ENCODE measurements at regions not wholly inside any gene's neighbourhood (a gene's known extent, or its start where the extent isn't known, plus 50 kb on each side); places are given as distances from the start of the nearest gene placed in this dataset.

DNA sequence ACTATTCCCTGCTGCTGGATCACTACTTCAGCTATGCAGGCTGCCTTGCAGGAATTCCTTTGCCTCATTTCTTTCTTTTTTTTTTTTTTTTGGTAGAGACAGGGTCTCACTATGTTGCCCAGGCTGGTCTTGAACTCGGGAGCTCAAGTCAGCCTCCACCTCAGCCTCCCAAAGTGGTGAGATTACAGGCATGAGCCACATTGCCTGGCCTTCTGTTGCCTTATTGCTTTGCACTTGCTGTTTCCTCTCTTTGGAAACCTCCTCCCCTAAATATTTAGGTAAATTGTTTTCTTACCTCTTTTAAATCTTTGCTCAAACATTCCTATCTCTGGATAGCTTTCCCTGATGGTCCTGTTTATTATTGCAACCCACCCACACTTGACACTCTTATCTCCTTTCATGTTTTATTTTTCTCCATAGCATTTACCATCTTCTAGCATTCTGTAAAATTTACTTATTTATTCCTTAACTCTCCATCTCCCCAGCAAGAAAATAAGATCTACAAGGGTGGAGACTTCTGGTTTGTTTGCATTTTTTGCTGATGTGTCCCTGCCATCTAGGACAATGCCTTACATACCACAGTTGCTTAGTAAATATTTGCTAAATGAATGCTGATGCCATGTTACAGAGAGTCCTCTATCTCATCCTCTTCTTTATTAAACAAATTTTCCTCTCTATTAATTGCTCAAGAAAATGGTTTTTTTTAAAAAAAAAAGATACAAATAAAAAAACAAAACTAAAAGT, 134.8 kb downstream of the P2RY1 start:
- ATAC-seq, result no peak
- Mint-ChIP-seq H3K27me3 (no peaks in the 10 kb centered on the region), H3K4me1 (no peaks in the 10 kb centered on the region), H3K36me3 (no peaks in the 10 kb centered on the region), H3K9me3 (ENCODE audit: low read depth) (no peaks in the 10 kb centered on the region), H3K4me3 (no peak overlapping the region), H3K27ac (no peak overlapping the region)
- CTCF ChIA-PET, result no interaction called here
- DNase-seq, result no peak

DNA sequence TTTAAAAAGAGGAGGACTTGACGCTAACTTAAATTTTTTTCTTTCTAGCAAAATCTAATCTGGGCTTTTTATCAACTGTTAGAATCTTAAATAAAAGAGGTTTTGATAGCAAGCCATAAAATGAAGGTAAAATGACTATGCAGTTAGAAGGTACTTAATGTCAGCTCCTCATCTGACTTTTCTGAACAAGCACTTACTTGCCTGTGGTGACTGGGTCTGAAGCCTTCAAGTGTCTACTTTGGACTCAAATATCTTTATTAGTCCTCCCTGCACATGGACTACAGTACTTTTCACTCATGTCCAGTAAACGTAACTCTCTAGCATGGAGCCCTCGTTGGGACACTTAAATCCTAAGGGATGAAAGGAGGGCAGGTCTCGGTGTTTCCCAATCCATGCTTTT, 135.9 kb downstream of the P2RY1 start:
- DNase-seq (no peak), ATAC-seq (no peak)
- H3K4me3 Mint-ChIP-seq, result no peak overlapping the region
- no peak overlapping the region for H3K27ac Mint-ChIP-seq
- no peaks in the 10 kb centered on the region for H3K9me3 Mint-ChIP-seq (ENCODE audit: low read depth)
- peaks cover under 1% of the 10 kb centered on the region for H3K27me3 Mint-ChIP-seq
- no peaks in the 10 kb centered on the region for H3K4me1 Mint-ChIP-seq
- CTCF ChIA-PET, result no interaction called here
- H3K36me3 Mint-ChIP-seq, result no peaks in the 10 kb centered on the region

DNA sequence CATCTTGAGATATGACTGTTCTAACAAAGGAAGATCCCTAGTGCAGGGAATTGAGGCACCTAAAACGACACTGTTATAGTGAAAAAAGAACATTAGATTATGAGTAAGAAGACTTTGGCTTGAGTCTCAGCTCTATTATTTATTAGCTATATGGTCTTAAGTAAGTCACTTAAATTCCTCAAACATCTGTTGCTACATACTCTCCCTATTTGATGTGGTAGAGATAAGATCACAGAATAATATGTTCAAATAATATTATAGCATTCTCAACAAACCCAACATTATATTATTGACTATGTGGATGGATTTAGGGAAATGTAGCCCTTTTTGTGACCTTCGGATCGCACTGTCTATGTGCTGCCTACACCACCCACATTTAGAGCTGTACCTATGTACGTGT, 136.9 kb downstream of the P2RY1 start:
- CTCF ChIA-PET, result no interaction called here
- Mint-ChIP-seq H3K9me3 (ENCODE audit: low read depth) (no peaks in the 10 kb centered on the region), H3K4me3 (no peak overlapping the region), H3K36me3 (no peaks in the 10 kb centered on the region), H3K27me3 (peaks cover 5% of the 10 kb centered on the region), H3K27ac (no peak overlapping the region), H3K4me1 (no peaks in the 10 kb centered on the region)
- DNase-seq, result no peak
- ATAC-seq, result no peak

DNA sequence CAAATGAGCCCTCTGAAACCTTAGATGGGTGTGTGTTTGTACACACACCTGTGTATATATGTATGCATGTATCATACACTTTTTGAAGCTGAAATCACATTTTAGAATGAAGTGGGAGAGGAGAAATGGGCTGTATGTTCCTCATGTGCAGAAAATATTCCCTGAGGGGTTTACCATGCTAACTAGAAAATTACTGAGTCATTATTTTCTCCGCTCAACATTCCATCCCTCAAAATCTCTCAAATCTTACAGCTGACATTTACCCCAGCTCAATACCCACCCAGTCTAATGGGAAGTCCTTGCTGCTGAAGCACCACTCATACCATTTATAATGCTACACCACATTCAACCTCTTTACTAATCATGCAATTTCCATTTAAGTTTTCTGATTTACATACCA, 138.6 kb downstream of the P2RY1 start:
- no peak overlapping the region for H3K4me3 Mint-ChIP-seq
- H3K4me1 Mint-ChIP-seq, result no peaks in the 10 kb centered on the region
- peaks cover 7% of the 10 kb centered on the region for H3K27me3 Mint-ChIP-seq
- no peaks in the 10 kb centered on the region for H3K36me3 Mint-ChIP-seq
- no peak for ATAC-seq
- no peak overlapping the region for H3K27ac Mint-ChIP-seq
- CTCF ChIA-PET, result no interaction called here
- DNase-seq, result no peak
- no peaks in the 10 kb centered on the region for H3K9me3 Mint-ChIP-seq (ENCODE audit: low read depth)

DNA sequence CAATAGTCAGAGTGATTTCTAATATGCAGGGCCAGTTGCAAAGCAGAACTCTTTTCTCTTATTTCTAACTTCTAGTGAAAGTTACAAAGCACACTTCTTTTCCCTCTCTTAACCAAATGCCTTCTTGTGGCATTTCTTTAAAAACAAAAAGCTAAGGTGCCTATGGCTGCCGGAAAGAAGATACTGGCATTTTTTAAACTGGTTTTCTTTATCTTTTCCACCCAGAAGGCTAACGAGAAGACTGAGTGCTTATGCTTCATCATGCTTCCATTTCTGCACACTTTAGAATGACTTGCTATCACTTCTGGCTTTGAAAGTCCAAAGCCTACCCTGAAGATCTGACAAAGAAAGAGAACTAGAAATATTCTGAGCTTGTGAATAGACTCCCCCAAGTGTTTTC, 141.3 kb downstream of the P2RY1 start:
- Mint-ChIP-seq H3K27ac (no peak overlapping the region), H3K4me1 (no peaks in the 10 kb centered on the region), H3K27me3 (peaks cover 7% of the 10 kb centered on the region), H3K36me3 (no peaks in the 10 kb centered on the region), H3K4me3 (no peak overlapping the region), H3K9me3 (ENCODE audit: low read depth) (no peaks in the 10 kb centered on the region)
- DNase-seq (no peak), ATAC-seq (no peak)
- CTCF ChIA-PET, result interaction anchor here (0.6 kb wide), 1 partner anchor 501 kb away, joined by 3 read pairs; no protein-coding TSS in a partner anchor

DNA sequence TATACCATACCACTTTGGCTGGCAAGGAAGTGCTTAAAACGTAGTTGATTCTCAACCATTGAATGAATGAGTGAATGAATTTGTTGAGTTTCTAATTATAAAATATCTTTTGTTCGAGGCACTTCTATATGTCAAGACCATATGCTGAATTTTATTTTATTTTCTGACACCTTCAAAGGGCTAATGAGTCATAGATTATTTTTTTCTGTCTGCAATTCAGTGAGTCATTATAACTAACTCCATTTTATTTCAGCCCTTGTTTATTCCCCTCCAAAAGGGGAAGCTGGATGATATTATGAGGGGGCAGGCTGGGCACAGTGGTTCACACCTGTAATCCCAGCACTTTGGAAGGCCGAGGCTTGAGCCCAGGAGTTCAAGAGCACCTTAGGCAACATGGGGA, 142.4 kb downstream of the P2RY1 start:
- DNase-seq (no peak), ATAC-seq (no peak)
- Mint-ChIP-seq H3K4me3 (no peak overlapping the region), H3K4me1 (no peaks in the 10 kb centered on the region), H3K9me3 (ENCODE audit: low read depth) (no peaks in the 10 kb centered on the region), H3K36me3 (no peaks in the 10 kb centered on the region), H3K27ac (no peak overlapping the region), H3K27me3 (peaks cover 7% of the 10 kb centered on the region)
- CTCF ChIA-PET, result interaction anchor here (0.7 kb wide), 1 partner anchor 1323 kb away, joined by 3 read pairs; no protein-coding TSS in a partner anchor

DNA sequence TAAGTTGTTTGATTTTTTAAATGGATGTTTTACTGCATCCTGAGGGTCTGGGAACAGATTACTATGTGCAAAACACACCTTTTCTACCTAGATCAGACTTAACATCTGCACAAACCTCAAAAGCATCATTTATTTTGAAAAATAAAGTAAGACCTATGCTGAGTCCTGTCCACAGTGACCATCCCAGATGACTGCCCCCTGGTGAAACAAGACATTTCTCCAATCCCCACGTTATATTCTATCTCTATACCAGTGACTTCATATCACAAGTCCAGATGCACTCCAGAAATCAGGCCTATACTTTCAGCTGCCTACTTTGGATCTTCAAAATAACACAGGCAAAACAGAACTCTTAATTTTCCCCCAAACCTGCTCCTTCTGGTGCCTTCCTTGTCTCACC, 143.2 kb downstream of the P2RY1 start:
- CTCF ChIA-PET, result no interaction called here
- ATAC-seq (no peak), DNase-seq (no peak)
- no peak overlapping the region for H3K27ac Mint-ChIP-seq
- no peak overlapping the region for H3K4me3 Mint-ChIP-seq
- peaks cover 7% of the 10 kb centered on the region for H3K27me3 Mint-ChIP-seq
- H3K4me1 Mint-ChIP-seq, result no peaks in the 10 kb centered on the region
- H3K36me3 Mint-ChIP-seq, result no peaks in the 10 kb centered on the region
- no peaks in the 10 kb centered on the region for H3K9me3 Mint-ChIP-seq (ENCODE audit: low read depth)

DNA sequence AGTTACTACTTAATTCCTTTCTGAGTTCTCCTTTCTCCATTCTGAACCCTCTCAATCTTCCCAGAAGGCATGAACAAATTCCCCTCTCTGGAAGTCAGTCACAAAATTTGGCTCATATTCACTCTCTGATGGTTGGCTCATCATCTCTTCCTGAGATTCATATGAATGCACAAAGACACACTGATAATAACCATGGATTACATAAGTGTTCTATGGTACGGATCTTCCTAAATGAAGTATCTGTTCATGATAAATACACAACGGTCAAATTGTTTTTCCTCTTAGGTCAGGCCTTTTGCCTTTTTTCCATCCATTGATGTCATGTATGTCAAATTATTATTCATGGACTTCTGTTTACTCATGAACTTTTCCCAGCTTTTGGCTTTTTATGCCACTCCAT, 162.6 kb downstream of the P2RY1 start:
- Mint-ChIP-seq H3K4me3 (no peak overlapping the region), H3K27me3 (peaks cover 4% of the 10 kb centered on the region), H3K27ac (no peak overlapping the region), H3K4me1 (no peaks in the 10 kb centered on the region), H3K9me3 (ENCODE audit: low read depth) (no peaks in the 10 kb centered on the region), H3K36me3 (no peaks in the 10 kb centered on the region)
- ATAC-seq (no peak), DNase-seq (no peak)
- CTCF ChIA-PET, result no interaction called here

DNA sequence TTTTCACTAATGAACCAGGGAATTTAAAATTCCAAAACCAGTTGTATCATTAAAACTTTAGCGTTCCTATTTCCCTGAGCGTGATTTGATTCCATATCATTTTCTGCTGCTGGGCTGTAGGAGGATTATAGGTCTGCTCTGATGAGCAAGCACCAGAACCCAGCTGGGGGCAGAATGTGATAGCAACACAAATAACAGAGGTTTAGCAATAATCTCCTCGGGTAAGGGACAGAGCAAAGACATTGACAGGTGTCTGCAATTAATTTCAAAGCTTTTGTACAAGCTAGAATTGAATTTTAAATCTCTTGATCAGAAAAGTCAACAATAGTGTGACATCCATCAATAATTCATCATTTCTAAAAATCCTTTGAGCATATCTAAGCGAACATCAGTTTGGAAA, 163.4 kb upstream of the RAP2B start:
- CTCF ChIA-PET, result no interaction called here
- H3K27ac Mint-ChIP-seq, result no peak overlapping the region
- H3K4me3 Mint-ChIP-seq, result no peak overlapping the region
- H3K36me3 Mint-ChIP-seq, result no peaks in the 10 kb centered on the region
- H3K4me1 Mint-ChIP-seq, result no peaks in the 10 kb centered on the region
- no peak for DNase-seq
- H3K27me3 Mint-ChIP-seq, result peaks cover 4% of the 10 kb centered on the region
- no peak for ATAC-seq
- H3K9me3 Mint-ChIP-seq (ENCODE audit: low read depth), result no peaks in the 10 kb centered on the region

DNA sequence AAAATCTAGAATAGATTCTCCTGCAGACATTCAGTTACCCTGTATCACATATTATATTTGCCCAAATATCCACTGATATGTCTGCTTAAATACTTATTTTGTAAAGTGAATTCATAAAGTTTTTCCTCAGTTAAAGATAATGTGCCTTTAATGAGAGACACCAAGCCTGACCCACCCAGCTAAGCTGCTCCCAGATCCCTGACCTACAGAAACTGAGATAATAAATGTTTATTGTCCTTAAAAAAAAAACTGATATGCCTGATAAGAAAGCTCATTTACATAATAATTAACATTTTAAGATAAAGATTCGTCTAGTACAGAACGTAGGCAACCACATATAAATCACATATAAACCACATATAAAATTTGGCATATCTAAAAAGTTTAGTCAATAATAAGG, 161.7 kb upstream of the RAP2B start:
- Mint-ChIP-seq H3K9me3 (ENCODE audit: low read depth) (no peaks in the 10 kb centered on the region), H3K4me3 (no peak overlapping the region), H3K27me3 (peaks cover 4% of the 10 kb centered on the region), H3K4me1 (no peaks in the 10 kb centered on the region), H3K27ac (no peak overlapping the region), H3K36me3 (no peaks in the 10 kb centered on the region)
- DNase-seq (no peak), ATAC-seq (no peak)
- CTCF ChIA-PET, result no interaction called here

DNA sequence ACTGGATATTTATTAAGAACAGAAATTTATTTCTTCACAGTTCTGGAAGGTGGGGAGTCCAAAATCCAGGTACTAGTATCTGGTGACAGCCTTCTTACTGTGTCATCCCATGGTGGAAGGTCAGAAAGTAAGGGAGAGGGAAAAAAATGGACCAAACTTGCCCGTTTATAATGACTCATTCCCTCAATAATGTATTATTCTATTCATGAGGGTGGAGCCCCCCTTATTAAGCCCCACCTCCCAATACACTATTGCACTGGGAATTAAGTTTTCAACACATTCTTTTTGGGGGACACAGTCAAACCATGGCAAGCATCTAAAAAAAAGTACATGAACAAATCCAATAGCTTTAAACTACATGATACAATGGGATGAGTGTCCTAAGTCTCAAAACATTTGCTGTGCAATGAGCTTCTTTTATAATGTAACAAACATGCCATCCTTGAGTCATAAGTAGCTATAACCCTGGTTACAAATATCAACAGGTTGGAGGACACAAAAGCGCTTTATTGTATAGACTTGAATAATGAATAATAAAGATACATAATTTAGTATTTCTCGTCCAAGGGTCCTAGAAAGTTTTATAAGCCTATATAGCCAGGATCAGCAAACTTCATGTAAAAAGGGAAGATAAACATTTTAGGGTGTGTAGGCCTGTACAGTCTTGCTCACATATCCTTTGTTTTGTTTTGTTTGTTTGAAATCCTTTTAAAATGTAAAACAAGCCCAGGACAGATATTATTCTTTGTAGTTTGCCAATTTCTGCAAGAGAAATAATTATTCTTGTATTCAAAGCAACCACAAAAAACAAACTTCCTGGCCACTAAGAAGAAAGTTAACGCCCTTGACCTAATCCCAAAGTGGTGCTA, 160.6 kb upstream of the RAP2B start:
- H3K36me3 Mint-ChIP-seq, result no peaks in the 10 kb centered on the region
- CTCF ChIA-PET, result no interaction called here
- ATAC-seq, result no peak

DNA sequence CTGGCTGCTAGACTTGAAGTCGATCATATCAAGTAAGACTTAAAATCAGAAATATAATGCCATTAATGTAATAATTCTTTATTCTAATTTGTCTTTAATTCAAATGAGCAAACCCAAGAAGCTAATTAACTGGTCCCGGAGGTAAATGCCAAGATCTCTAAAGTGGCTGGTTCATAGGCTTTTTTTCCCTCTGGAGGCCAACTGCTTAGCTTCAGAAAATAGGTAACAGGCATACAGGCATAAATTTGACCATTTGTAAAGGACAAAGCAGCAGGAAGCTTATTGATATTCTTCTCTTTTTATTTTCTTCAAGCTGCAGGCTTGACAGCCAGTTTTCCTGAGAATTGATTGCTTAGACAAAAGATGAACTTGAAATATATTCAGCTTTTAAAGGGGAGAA, 158.6 kb upstream of the RAP2B start:
- Mint-ChIP-seq H3K36me3 (no peaks in the 10 kb centered on the region), H3K27me3 (no peaks in the 10 kb centered on the region), H3K4me3 (no peak overlapping the region), H3K27ac (no peak overlapping the region), H3K9me3 (ENCODE audit: low read depth) (no peaks in the 10 kb centered on the region), H3K4me1 (no peaks in the 10 kb centered on the region)
- DNase-seq, result no peak
- CTCF ChIA-PET, result no interaction called here
- no peak for ATAC-seq

More for the DNA sequence above, 160.6 kb upstream of the RAP2B start:
- no peak for DNase-seq
- H3K27ac Mint-ChIP-seq, result no peak overlapping the region
- no peaks in the 10 kb centered on the region for H3K9me3 Mint-ChIP-seq (ENCODE audit: low read depth)
- H3K27me3 Mint-ChIP-seq, result peaks cover 4% of the 10 kb centered on the region
- H3K4me3 Mint-ChIP-seq, result no peak overlapping the region
- no peaks in the 10 kb centered on the region for H3K4me1 Mint-ChIP-seq

DNA sequence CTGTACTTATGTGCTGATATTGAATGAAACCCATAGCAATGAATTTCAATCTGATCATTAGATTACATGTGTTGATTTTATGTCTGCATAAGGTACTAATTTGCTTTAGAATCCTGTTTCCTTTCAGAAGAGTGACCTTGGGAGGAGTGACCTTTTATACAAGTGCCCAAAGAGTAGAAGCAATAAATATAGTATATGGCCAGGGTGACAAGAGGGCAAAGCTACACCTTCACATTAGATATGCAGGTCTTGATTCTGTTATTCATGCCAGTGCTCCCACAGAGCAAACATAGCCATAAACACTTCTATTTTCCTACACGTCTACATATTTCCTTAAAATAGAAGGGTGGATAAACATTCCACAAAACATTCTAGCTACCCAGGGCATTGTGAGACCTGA, 158.2 kb upstream of the RAP2B start:
- Mint-ChIP-seq H3K27me3 (no peaks in the 10 kb centered on the region), H3K4me1 (no peaks in the 10 kb centered on the region), H3K4me3 (no peak overlapping the region), H3K36me3 (no peaks in the 10 kb centered on the region), H3K9me3 (ENCODE audit: low read depth) (no peaks in the 10 kb centered on the region), H3K27ac (no peak overlapping the region)
- ATAC-seq, result no peak
- CTCF ChIA-PET, result no interaction called here
- DNase-seq, result no peak

DNA sequence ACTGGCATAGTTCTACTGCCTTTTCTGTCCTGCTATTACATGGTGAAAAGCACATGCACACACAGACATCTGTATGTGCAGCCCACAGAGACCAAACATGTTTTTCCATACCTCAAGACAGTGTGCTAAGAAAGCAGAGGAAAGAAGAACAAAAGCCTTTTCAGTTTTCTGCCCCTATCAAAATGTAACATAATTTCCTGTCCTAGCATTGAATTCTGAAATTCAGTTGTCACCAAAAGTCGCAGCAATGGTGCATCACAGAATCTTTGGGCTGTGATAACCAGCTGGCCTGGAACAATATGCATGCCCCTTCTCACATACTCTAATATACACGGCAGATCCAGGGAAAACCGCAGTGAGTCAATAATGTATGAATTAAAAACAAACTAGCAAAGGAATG, 153.8 kb upstream of the RAP2B start:
- no peak overlapping the region for H3K27ac Mint-ChIP-seq
- no peaks in the 10 kb centered on the region for H3K36me3 Mint-ChIP-seq
- ATAC-seq, result no peak

More for the DNA sequence above, 153.8 kb upstream of the RAP2B start:
- DNase-seq, result no peak
- no peak overlapping the region for H3K4me3 Mint-ChIP-seq
- H3K27me3 Mint-ChIP-seq, result no peaks in the 10 kb centered on the region
- no peaks in the 10 kb centered on the region for H3K4me1 Mint-ChIP-seq
- no peaks in the 10 kb centered on the region for H3K9me3 Mint-ChIP-seq (ENCODE audit: low read depth)
- CTCF ChIA-PET, result no interaction called here
